ENCODE measurements at regions not wholly inside any gene's neighbourhood (a gene's known extent, or its start where the extent isn't known, plus 50 kb on each side); places are given as distances from the start of the nearest gene placed in this dataset.

- no peak for DNase-seq
Measured at GRCh38 chr12:14156606-14157005, 175.2 kb upstream of the GRIN2B start.

- DNase-seq, result no peak
Measured at GRCh38 chr12:14157088-14157747, 175.8 kb upstream of the GRIN2B start.

GRCh38 chr12:14164266-14164665 is 182.9 kb upstream of the GRIN2B start:
- DNase-seq, result no peak

GRCh38 chr12:14167005-14167628 is 185.7 kb upstream of the GRIN2B start:
- no peak for DNase-seq

GRCh38 chr12:14169281-14169680 is 187.9 kb upstream of the GRIN2B start:
- no peak for DNase-seq

GRCh38 chr12:14171106-14171505 is 189.7 kb upstream of the GRIN2B start:
- no peak for DNase-seq

- no peak for DNase-seq
Measured at GRCh38 chr12:14175206-14175605, 190.3 kb upstream of the ATF7IP start.

- no peak for DNase-seq
Measured at GRCh38 chr12:14185427-14186192, 179.9 kb upstream of the ATF7IP start.

- DNase-seq, result no peak
Measured at GRCh38 chr12:14186193-14186502, 179.3 kb upstream of the ATF7IP start.

GRCh38 chr12:14187002-14187401 is 178.5 kb upstream of the ATF7IP start:
- DNase-seq, result no peak

GRCh38 chr12:14187966-14188365 is 177.5 kb upstream of the ATF7IP start:
- DNase-seq, result no peak

GRCh38 chr12:14188744-14189143 is 176.7 kb upstream of the ATF7IP start:
- no peak for DNase-seq

- no peak for DNase-seq
Measured at GRCh38 chr12:14190694-14191093, 174.8 kb upstream of the ATF7IP start.

- DNase-seq, result no peak
Measured at GRCh38 chr12:14191612-14192011, 173.9 kb upstream of the ATF7IP start.

GRCh38 chr12:14193639-14194038 is 171.8 kb upstream of the ATF7IP start:
- DNase-seq, result no peak

- no peak for DNase-seq
Measured at GRCh38 chr12:14194572-14194971, 170.9 kb upstream of the ATF7IP start.

- no peak for DNase-seq
Measured at GRCh38 chr12:14199455-14200198, 165.9 kb upstream of the ATF7IP start.

GRCh38 chr12:14200598-14200997 is 164.9 kb upstream of the ATF7IP start:
- DNase-seq, result no peak

GRCh38 chr12:14201291-14201690 is 164.2 kb upstream of the ATF7IP start:
- DNase-seq, result no peak

GRCh38 chr12:14207905-14208551 is 157.5 kb upstream of the ATF7IP start:
- DNase-seq, result no peak

- no peak for DNase-seq
Measured at GRCh38 chr12:14211947-14212387, 153.5 kb upstream of the ATF7IP start.

GRCh38 chr12:14213542-14213941 is 151.9 kb upstream of the ATF7IP start:
- DNase-seq, result no peak

- DNase-seq, result no peak
Measured at GRCh38 chr12:14214495-14214894, 151.0 kb upstream of the ATF7IP start.
